HepG2 (cell line): ENCODE measurements at regions not wholly inside any gene's neighbourhood (a gene's known extent, or its start where the extent isn't known, plus 50 kb on each side); places are given as distances from the start of the nearest gene placed in this dataset.

ENCODE experiments used
- ATAC-seq: fragments of 200-7000 bp; cut with Tn5 transposase; 3 replicates; pipeline ENCODE4 v1.9.1; 2020; ENCODE audit warnings: mild to moderate bottlenecking, moderate library complexity
- BruUV-seq: library from RNA; stranded (reverse); fragments of 400-500 nt; replicated peaks from 2 replicates; lab custom pipeline; 2021; lab: Mats Ljungman, UMichigan
- CTCF ChIA-PET: fragments of 300-600 bp; formaldehyde crosslinking; extraction: SDS; loops from one replicate; lab custom pipeline; 2021; ENCODE audit warnings: low total read pairs, inconsistent platforms, low intra/inter-chr PET ratio; lab: Yijun Ruan, JAX
- POLR2A ChIA-PET: fragments of 350-600 bp; sonication (Branson Sonifier 250); formaldehyde crosslinking; loops from one replicate; lab custom pipeline; 2020; ENCODE audit warnings: antibody characterized with exemption, inconsistent platforms; lab: Yijun Ruan, JAX
- DNase-seq: peaks from one replicate; pipeline ENCODE4 v3.0.0-alpha.2; 2015; ENCODE audit warnings: low spot score
- FAIRE-seq: peaks from 3 replicates; lab custom pipeline; 2011; peaks lifted over from hg19 to GRCh38; lab: Jason Lieb, UNC
- H2AFZ ChIP-seq: one replicate; pipeline ENCODE4 v1.6.1; 2011; ENCODE audit warnings: low read length, inconsistent platforms
- H3K27ac ChIP-seq: fragments of 300-600 bp; 3 replicates; pipeline ENCODE4 v1.8.0; 2011; ENCODE audit warnings: mixed run types, mild to moderate bottlenecking, mixed read lengths, low read length, inconsistent platforms; ENCODE audit not compliant: insufficient read depth; ENCODE audit errors: extremely low read length
- H3K27me3 ChIP-seq, 2 experiments: fragments of 200-600 bp in 1 of 2; 2 replicates in 1 of 2; 3 replicates in 1 of 2; pipeline versions ENCODE4 v1.6.0 to v1.8.0; 2011; ENCODE audit warnings: low read length in 2 of 2, mild to moderate bottlenecking in 2 of 2, moderate library complexity in 2 of 2, inconsistent platforms in 1 of 2; ENCODE audit not compliant: insufficient read depth in 2 of 2, control insufficient read depth in 1 of 2
- H3K36me3 ChIP-seq, 2 experiments: fragments of 200-600 bp in 1 of 2; replicated peaks in 1 of 2; 2 replicates in 1 of 2; 3 replicates in 1 of 2; pipeline versions ENCODE4 v1.5.1 to v1.8.0; 2011; ENCODE audit warnings: low read length in 2 of 2, inconsistent platforms in 1 of 2; ENCODE audit not compliant: insufficient read depth in 2 of 2, control insufficient read depth in 1 of 2
- H3K4me1 ChIP-seq: 2 replicates; pipeline ENCODE4 v1.5.1; 2012; ENCODE audit warnings: low read length, inconsistent platforms; ENCODE audit not compliant: insufficient read depth
- H3K4me2 ChIP-seq: 2 replicates; pipeline ENCODE4 v1.6.0; 2011; ENCODE audit warnings: low read depth, low read length, inconsistent platforms
- H3K4me3 ChIP-seq, 3 experiments: fragments of 200-600 bp in 1 of 3; sonication (generic), shearing (Covaris generic) in 1 of 3; replicated peaks in 1 of 3; 2 replicates each; pipeline ENCODE4 v1.5.1; 2011 to 2016; ENCODE audit warnings: low read length in 3 of 3, inconsistent platforms in 2 of 3, low read depth in 2 of 3, mild to moderate bottlenecking in 2 of 3, control low read depth in 1 of 3, mixed read lengths in 1 of 3; ENCODE audit not compliant: insufficient read depth in 1 of 3
- H3K79me2 ChIP-seq: one replicate; pipeline ENCODE4 v1.6.1; 2011; ENCODE audit warnings: low read length, inconsistent platforms; ENCODE audit not compliant: insufficient read depth
- H3K9ac ChIP-seq: 2 replicates; pipeline ENCODE4 v1.6.0; 2011; ENCODE audit warnings: mild to moderate bottlenecking, low read depth, low read length, inconsistent platforms; ENCODE audit not compliant: insufficient read depth
- H3K9me3 ChIP-seq: 2 replicates; pipeline ENCODE4 v1.5.1; 2012; ENCODE audit warnings: mild to moderate bottlenecking, low read length
- H4K20me1 ChIP-seq: 2 replicates; pipeline ENCODE4 v1.6.0; 2011; ENCODE audit warnings: inconsistent platforms, mild to moderate bottlenecking, low read length, moderate library complexity; ENCODE audit not compliant: insufficient read depth
- ATAD3A ChIP-seq: sonication (generic); formaldehyde crosslinking; IDR thresholded peaks from 2 replicates; pipeline ENCODE4 v1.4.0; 2020; ENCODE audit warnings: missing genetic modification reagents
- GABPA ChIP-seq, 2 experiments: IDR thresholded peaks; 2 replicates each; pipeline ENCODE4 v1.6.1; 2011 to 2016; ENCODE audit warnings: low read depth in 2 of 2, low read length in 1 of 2, missing biosample characterization in 1 of 2, missing genetic modification characterization in 1 of 2
- JUND ChIP-seq: sonication (generic); formaldehyde crosslinking; IDR thresholded peaks from 2 replicates; pipeline ENCODE4 v1.8.0; 2022; ENCODE audit warnings: mild to moderate bottlenecking, missing genetic modification reagents
- KDM4B ChIP-seq: sonication (generic); formaldehyde crosslinking; IDR thresholded peaks from 2 replicates; pipeline ENCODE4 v1.4.0; 2020; ENCODE audit warnings: missing genetic modification reagents
- MTA1 ChIP-seq: sonication (generic); formaldehyde crosslinking; IDR thresholded peaks from 2 replicates; pipeline ENCODE4 v1.4.0; 2020; ENCODE audit warnings: missing genetic modification reagents, mild to moderate bottlenecking, borderline replicate concordance
- NCOA5 ChIP-seq: sonication (generic); formaldehyde crosslinking; IDR thresholded peaks from 2 replicates; pipeline ENCODE4 v1.4.0; 2020; ENCODE audit warnings: missing genetic modification reagents
- NR2C2 ChIP-seq: sonication (generic); formaldehyde crosslinking; IDR thresholded peaks from 2 replicates; pipeline ENCODE4 v1.4.0; 2020; ENCODE audit warnings: missing genetic modification reagents, mild to moderate bottlenecking, moderate library complexity, borderline replicate concordance
- SAP130 ChIP-seq: IDR thresholded peaks from 2 replicates; pipeline ENCODE4 v1.6.1; 2016; ENCODE audit warnings: low read depth
- SRSF9 ChIP-seq: fragments of 200-400 bp; formaldehyde crosslinking; IDR thresholded peaks from 2 replicates; pipeline ENCODE4 v1.6.1; 2018; ENCODE audit warnings: borderline replicate concordance, mild to moderate bottlenecking, low read depth, low read length; ENCODE audit not compliant: insufficient read depth, poor library complexity, severe bottlenecking
- TBX3 ChIP-seq: fragments of 450-650 bp; IDR thresholded peaks from 2 replicates; pipeline ENCODE4 v1.6.1; 2017; ENCODE audit warnings: antibody characterized with exemption, mild to moderate bottlenecking, inconsistent platforms, borderline replicate concordance
- THAP11 ChIP-seq: IDR thresholded peaks from 2 replicates; pipeline ENCODE4 v1.6.1; 2016; ENCODE audit warnings: missing biosample characterization, missing genetic modification reagents
- ZNF121 ChIP-seq: sonication (generic); formaldehyde crosslinking; IDR thresholded peaks from 2 replicates; pipeline ENCODE4 v1.5.0; 2020; ENCODE audit warnings: mild to moderate bottlenecking, missing genetic modification reagents
- ZNF292 ChIP-seq: sonication (generic); formaldehyde crosslinking; IDR thresholded peaks from 2 replicates; pipeline ENCODE4 v1.8.1; 2022; ENCODE audit warnings: mild to moderate bottlenecking, low read depth, missing genetic modification reagents, borderline replicate concordance
- ZNF350 ChIP-seq: sonication (generic); formaldehyde crosslinking; IDR thresholded peaks from 2 replicates; pipeline ENCODE4 v1.4.0; 2020; ENCODE audit warnings: mild to moderate bottlenecking, low read depth, missing genetic modification reagents, borderline replicate concordance
- ZNF563 ChIP-seq: sonication (generic); formaldehyde crosslinking; IDR thresholded peaks from 2 replicates; pipeline ENCODE4 v1.8.0; 2022; ENCODE audit warnings: mild to moderate bottlenecking, moderate library complexity, missing genetic modification reagents
- ZNF569 ChIP-seq: sonication (generic); formaldehyde crosslinking; IDR thresholded peaks from 2 replicates; pipeline ENCODE4 v1.5.0; 2020; ENCODE audit warnings: mild to moderate bottlenecking, missing genetic modification reagents, moderate library complexity, borderline replicate concordance
- ZNF577 ChIP-seq: sonication (generic); formaldehyde crosslinking; IDR thresholded peaks from 2 replicates; pipeline ENCODE4 v1.4.0; 2020; ENCODE audit warnings: mild to moderate bottlenecking, low read depth, missing genetic modification reagents, borderline replicate concordance
- ZSCAN30 ChIP-seq: sonication (generic); formaldehyde crosslinking; IDR thresholded peaks from 2 replicates; pipeline ENCODE4 v1.5.0; 2020; ENCODE audit warnings: mild to moderate bottlenecking, missing genetic modification reagents
- WGBS: methylation state at CpG from one replicate; pipeline ENCODE4 v1.1.6; 2017; ENCODE audit warnings: low lambda C conversion rate; 5-methylcytosine and 5-hydroxymethylcytosine counted together
- in situ Hi-C: cut with HindIII; loops from 2 replicates; pipeline ENCODE4 v1.10.0; 2017; ENCODE audit warnings: low pct_unique_long_range_greater_than_20kb; ENCODE audit not compliant: extremely low pct_ligation_motif_present
- intact Hi-C: fragments of 100-400 bp; cut with micrococcal nuclease; formaldehyde crosslinking; loops from one replicate; pipeline ENCODE4 v1.10.0; 2022; ENCODE audit not compliant: unreplicated experiment
- TF ChIP-seq, protein P1 (sequence below): conservative IDR thresholded peaks from 2 replicates; pipeline ENCODE4 v1.6.1; 2018; ENCODE audit warnings: missing genetic modification reagents
- TF ChIP-seq, protein P2 (sequence below): sonication (generic); formaldehyde crosslinking; IDR thresholded peaks from 2 replicates; pipeline ENCODE4 v1.5.1; 2020; ENCODE audit warnings: mild to moderate bottlenecking, missing genetic modification reagents

DNA sequence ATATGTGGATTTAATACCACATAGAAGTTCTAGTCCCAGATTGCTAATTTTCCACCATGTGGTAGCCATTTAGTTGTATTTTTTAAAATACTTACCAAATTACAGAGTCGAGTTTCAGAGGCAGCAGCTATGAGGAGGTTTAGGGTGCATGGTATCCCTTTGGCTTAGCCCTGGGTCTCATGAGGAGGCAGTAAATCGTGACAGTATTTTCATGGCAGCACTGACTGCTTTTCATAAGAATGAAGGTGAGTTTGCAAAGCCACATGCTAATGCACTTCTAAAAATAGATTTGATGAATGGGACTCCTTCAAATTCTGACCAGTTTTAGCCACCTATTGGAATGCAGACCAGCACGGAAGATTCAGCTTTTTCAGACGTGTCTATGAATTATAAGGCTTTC lies 114.0 kb upstream of the FRG1 start (continued):
- TF ChIP-seq, protein P1, sequence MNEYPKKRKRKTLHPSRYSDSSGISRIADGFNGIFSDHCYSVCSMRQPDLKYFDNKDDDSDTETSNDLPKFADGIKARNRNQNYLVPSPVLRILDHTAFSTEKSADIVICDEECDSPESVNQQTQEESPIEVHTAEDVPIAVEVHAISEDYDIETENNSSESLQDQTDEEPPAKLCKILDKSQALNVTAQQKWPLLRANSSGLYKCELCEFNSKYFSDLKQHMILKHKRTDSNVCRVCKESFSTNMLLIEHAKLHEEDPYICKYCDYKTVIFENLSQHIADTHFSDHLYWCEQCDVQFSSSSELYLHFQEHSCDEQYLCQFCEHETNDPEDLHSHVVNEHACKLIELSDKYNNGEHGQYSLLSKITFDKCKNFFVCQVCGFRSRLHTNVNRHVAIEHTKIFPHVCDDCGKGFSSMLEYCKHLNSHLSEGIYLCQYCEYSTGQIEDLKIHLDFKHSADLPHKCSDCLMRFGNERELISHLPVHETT (CRISPR knock-in tag): no peak
- TF ChIP-seq MTA1 (CRISPR knock-in tag) (no peak), ZNF292 (no peak), TBX3 (no peak), GABPA (IDR thresholded peaks at IDR 0.05; ENCODE audit: low read depth, low read length) (no peak), GABPA (CRISPR knock-in tag; IDR thresholded peaks at IDR 0.05; ENCODE audit: low read depth) (no peak)
- TF ChIP-seq, protein P2, sequence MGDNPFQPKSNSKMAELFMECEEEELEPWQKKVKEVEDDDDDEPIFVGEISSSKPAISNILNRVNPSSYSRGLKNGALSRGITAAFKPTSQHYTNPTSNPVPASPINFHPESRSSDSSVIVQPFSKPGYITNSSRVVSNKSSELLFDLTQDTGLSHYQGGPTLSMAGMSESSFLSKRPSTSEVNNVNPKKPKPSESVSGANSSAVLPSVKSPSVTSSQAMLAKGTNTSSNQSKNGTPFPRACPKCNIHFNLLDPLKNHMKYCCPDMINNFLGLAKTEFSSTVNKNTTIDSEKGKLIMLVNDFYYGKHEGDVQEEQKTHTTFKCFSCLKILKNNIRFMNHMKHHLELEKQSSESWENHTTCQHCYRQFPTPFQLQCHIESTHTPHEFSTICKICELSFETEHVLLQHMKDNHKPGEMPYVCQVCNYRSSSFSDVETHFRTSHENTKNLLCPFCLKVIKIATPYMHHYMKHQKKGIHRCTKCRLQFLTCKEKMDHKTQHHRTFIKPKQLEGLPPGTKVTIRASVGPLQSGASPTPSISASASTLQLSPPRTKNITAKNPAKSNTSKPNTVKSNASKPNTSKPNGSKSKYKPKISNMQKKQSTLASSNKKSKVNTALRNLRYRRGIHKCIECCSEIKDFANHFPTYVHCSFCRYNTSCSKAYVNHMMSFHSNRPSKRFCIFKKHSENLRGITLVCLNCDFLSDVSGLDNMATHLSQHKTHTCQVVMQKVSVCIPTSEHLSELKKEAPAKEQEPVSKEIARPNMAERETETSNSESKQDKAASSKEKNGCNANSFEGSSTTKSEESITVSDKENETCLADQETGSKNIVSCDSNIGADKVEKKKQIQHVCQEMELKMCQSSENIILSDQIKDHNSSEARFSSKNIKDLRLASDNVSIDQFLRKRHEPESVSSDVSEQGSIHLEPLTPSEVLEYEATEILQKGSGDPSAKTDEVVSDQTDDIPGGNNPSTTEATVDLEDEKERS (CRISPR knock-in tag): no peak
- TF ChIP-seq, all 625 proteins: peak for 0

DNA sequence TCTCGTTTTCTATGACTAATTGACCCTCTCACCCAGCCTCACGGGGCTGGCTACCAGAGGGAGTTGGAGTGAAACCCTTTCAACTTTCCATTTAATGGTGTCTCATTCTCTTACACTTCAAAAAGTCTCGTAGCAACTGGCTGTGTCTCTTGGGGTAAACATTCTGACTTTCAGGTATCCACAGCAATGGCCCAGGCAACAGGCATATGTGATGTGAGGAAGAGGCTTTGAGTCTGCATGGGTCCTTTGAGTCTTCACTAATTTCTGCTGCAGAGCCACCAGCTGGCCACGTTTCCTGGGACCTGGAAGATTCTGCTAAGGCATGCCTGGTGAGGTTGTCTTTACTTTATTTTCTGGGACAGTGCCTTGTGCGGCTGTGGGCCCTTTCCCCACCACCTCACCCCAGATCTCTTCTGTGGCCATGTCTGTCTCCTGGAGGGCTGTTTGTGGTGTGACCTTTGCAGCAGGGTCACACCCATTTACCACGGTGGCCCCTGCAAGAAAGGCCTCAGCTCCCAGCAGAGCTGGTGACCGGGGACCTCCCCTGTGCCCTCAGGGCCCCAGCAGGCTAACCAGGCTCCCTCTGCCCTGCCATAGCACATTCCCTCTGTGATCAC lies 112.5 kb upstream of the FRG1 start:
- no TSS peak for BruUV-seq
- ChIA-PET CTCF (no interaction called here), POLR2A (no interaction called here)
- Histone ChIP-seq H2AFZ (no peak overlapping the region), H3K4me3 (no peak overlapping the region), H3K9ac (no peak overlapping the region), H4K20me1 (no peaks in the 10 kb centered on the region), H3K79me2 (no peaks in the 10 kb centered on the region), H3K4me2 (no peak overlapping the region), H3K27ac (no peak overlapping the region), H3K36me3 (no peaks in the 10 kb centered on the region), H3K9me3 (no peaks in the 10 kb centered on the region), H3K27me3 (peaks cover 0 to 14% of the 10 kb centered on the region in 2 experiments; a peak in 2 of 5 replicates), H3K4me1 (no peaks in the 10 kb centered on the region)
- 15% methylated on average over 5 of the region's 7 CpGs for WGBS
- in situ Hi-C loops: no loop called here
- ATAC-seq (no peak), FAIRE-seq (no peak), DNase-seq (no peak)
- TF ChIP-seq NR2C2 (CRISPR knock-in tag): no peak
- no peak for TF ChIP-seq ZNF569 (CRISPR knock-in tag)
- no peak for TF ChIP-seq THAP11 (CRISPR knock-in tag)
- no peak for TF ChIP-seq ZSCAN30 (CRISPR knock-in tag)
- no peak for TF ChIP-seq NCOA5
- TF ChIP-seq JUND: no peak
- TF ChIP-seq ZNF563 (CRISPR knock-in tag): no peak
- no peak for TF ChIP-seq ZNF577 (CRISPR knock-in tag)
- no peak for TF ChIP-seq SRSF9
- TF ChIP-seq SAP130 (CRISPR knock-in tag): no peak
- TF ChIP-seq ZNF121 (CRISPR knock-in tag): no peak
- TF ChIP-seq ZNF350 (CRISPR knock-in tag): no peak
- TF ChIP-seq KDM4B (CRISPR knock-in tag): no peak
- no peak for TF ChIP-seq ATAD3A (CRISPR knock-in tag)
- intact Hi-C loops: no loop called here
